Transverse colon (tissue), 4 donors: ENCODE measurements at regions not wholly inside any gene's neighbourhood (a gene's known extent, or its start where the extent isn't known, plus 50 kb on each side); places are given as distances from the start of the nearest gene placed in this dataset.
"Not testable (repeated sequence)": the region's sequence is repeated elsewhere in the genome, so short reads cannot be mapped to it uniquely, and the experiment has no call there.

Experiments used
- DNase-seq: peaks from one replicate; pipeline ENCODE4 v3.0.0-alpha.2; 2019
- H3K27ac ChIP-seq, 4 donors: fragments of 200-600 bp; sonication (generic); 2 replicates each; pipeline ENCODE4 v1.5.1; 2016 to 2018; ENCODE audit warnings: inconsistent platforms in 4 of 4
- H3K27me3 ChIP-seq: fragments of 200-600 bp; sonication (generic); 2 replicates; pipeline ENCODE4 v1.5.1; 2017; ENCODE audit warnings: inconsistent platforms
- H3K36me3 ChIP-seq, 4 donors: fragments of 200-600 bp; sonication (generic); 2 replicates each; pipeline ENCODE4 v1.5.1; 2017 to 2019; ENCODE audit warnings: inconsistent platforms in 4 of 4
- H3K4me1 ChIP-seq, 4 donors: fragments of 200-600 bp; sonication (generic); 2 replicates each; pipeline ENCODE4 v1.5.1; 2017 to 2020; ENCODE audit warnings: inconsistent platforms in 4 of 4
- H3K4me3 ChIP-seq, 4 donors: fragments of 200-600 bp; sonication (generic); 1 replicate in 1 of 4; 2 replicates in 3 of 4; pipeline versions ENCODE4 v1.5.1 to v1.6.1; 2017 to 2019; ENCODE audit warnings: inconsistent platforms in 4 of 4
- H3K9me3 ChIP-seq, 2 donors: fragments of 200-600 bp; sonication (generic); 2 replicates each; pipeline ENCODE4 v1.5.1; 2017 to 2019; ENCODE audit warnings: inconsistent platforms in 2 of 2
- CTCF ChIP-seq, 5 experiments: fragments of 200-600 bp in 3 of 5; fragments of 450-650 bp in 2 of 5; sonication (generic) in 3 of 5; IDR thresholded peaks; 1 replicate in 2 of 5; 2 replicates in 3 of 5; pipeline ENCODE4 v1.5.1; 2016 to 2017; ENCODE audit warnings: antibody characterized with exemption in 5 of 5, inconsistent platforms in 3 of 5, mild to moderate bottlenecking in 2 of 5, moderate library complexity in 1 of 5
- EP300 ChIP-seq: sonication (generic); formaldehyde crosslinking; IDR thresholded peaks from one replicate; pipeline ENCODE4 v1.6.1; 2017; ENCODE audit warnings: antibody characterized with exemption, low read depth
- POLR2A ChIP-seq: fragments of 450-650 bp; IDR thresholded peaks from one replicate; pipeline ENCODE4 v1.6.1; 2016; ENCODE audit warnings: antibody characterized with exemption, mild to moderate bottlenecking, moderate library complexity
- POLR2AphosphoS5 ChIP-seq, 3 donors: sonication (generic); formaldehyde crosslinking; IDR thresholded peaks; one replicate each; pipeline ENCODE4 v1.6.1; 2016; ENCODE audit warnings: antibody characterized with exemption in 3 of 3
- WGBS, 2 donors: methylation state at CpG; one replicate each; pipeline ENCODE4 v1.1.5; 2018; ENCODE audit warnings: low coverage in 1 of 2; 5-methylcytosine and 5-hydroxymethylcytosine counted together
- in situ Hi-C, 4 donors: fragments of 200-750 bp; cut with MboI; loops; one replicate each; pipeline versions ENCODE4 v1.15.0 to v1.15.1; 2017; ENCODE audit warnings: low sequenced_read_pairs in 3 of 4, low pct_ligation_motif_present in 1 of 4, low pct_unique_long_range_greater_than_20kb in 1 of 4
- intact Hi-C: fragments of 100-400 bp; cut with DNase I; formaldehyde crosslinking; loops from one replicate; pipeline ENCODE4 v1.15.1; 2023; ENCODE audit warnings: low total_unique reads

- no peaks in the 10 kb centered on the region for H3K9me3 ChIP-seq
- H3K4me1 ChIP-seq, result no peaks in the 10 kb centered on the region
- no peaks in the 10 kb centered on the region for H3K27me3 ChIP-seq
- in situ Hi-C loops (no loop called here), intact Hi-C loops (no loop called here)
- H3K4me3 ChIP-seq, result no peak overlapping the region
- DNase-seq, result no peak
- H3K36me3 ChIP-seq, result no peaks in the 10 kb centered on the region
- TF ChIP-seq POLR2AphosphoS5 (IDR thresholded peaks at IDR 0.05) (no peak), CTCF (IDR thresholded peaks at IDR 0.05) (no peak), EP300 (no peak), POLR2A (no peak)
- WGBS, 2 donors, result 83 to 88% methylated on average over 3 to 6 of the region's 6 CpGs
- no peak overlapping the region for H3K27ac ChIP-seq
These were observed 147.4 kb downstream of the C12orf75 start for GRCh38 chr12:105477873-105478272.

- H3K27ac ChIP-seq, DNase-seq, in situ Hi-C loops, H3K36me3 ChIP-seq, H3K9me3 ChIP-seq, H3K4me3 ChIP-seq, H3K4me1 ChIP-seq, H3K27me3 ChIP-seq, intact Hi-C loops: not testable (repeated sequence)
- 85 to 100% methylated on average over 1 to 9 of the region's 9 CpGs for WGBS, 2 donors
These were observed 148.3 kb downstream of the C12orf75 start for GRCh38 chr12:105478788-105479187.

GRCh38 chr12:105479710-105480109 lies 149.2 kb downstream of the C12orf75 start:
- TF ChIP-seq CTCF (IDR thresholded peaks at IDR 0.05) (no peak), POLR2A (no peak), EP300 (no peak), POLR2AphosphoS5 (IDR thresholded peaks at IDR 0.05) (no peak)
- WGBS, 2 donors, result 63 to 71% methylated on average over 1 of the region's 1 CpG
- DNase-seq, result no peak

GRCh38 chr12:105480162-105480561 lies 149.7 kb downstream of the C12orf75 start:
- no peaks in the 10 kb centered on the region for H3K36me3 ChIP-seq
- H3K9me3 ChIP-seq, result no peaks in the 10 kb centered on the region
- H3K27me3 ChIP-seq, result no peaks in the 10 kb centered on the region
- DNase-seq, result no peak
- TF ChIP-seq POLR2A, result no peak
- no peak for TF ChIP-seq CTCF (IDR thresholded peaks at IDR 0.05)
- no peak for TF ChIP-seq EP300
- no peak for TF ChIP-seq POLR2AphosphoS5 (IDR thresholded peaks at IDR 0.05)
- H3K27ac ChIP-seq, result no peak overlapping the region
- intact Hi-C loops, result no loop called here
- WGBS, 2 donors, result 68% methylated on average over 2 of the region's 2 CpGs; no CpG with 5 or more reads in 1 of the 2 donors
- in situ Hi-C loops, result no loop called here
- H3K4me1 ChIP-seq, result no peaks in the 10 kb centered on the region
- no peak overlapping the region for H3K4me3 ChIP-seq

More at GRCh38 chr12:105479710-105480109, 149.2 kb downstream of the C12orf75 start:
- H3K27ac ChIP-seq, result no peak overlapping the region
- in situ Hi-C loops, result no loop called here
- no peaks in the 10 kb centered on the region for H3K4me1 ChIP-seq
- H3K27me3 ChIP-seq, result no peaks in the 10 kb centered on the region
- H3K9me3 ChIP-seq, result no peaks in the 10 kb centered on the region
- H3K4me3 ChIP-seq, result no peak overlapping the region
- intact Hi-C loops, result no loop called here
- H3K36me3 ChIP-seq, result no peaks in the 10 kb centered on the region

GRCh38 chr12:105481392-105482300 lies 151.2 kb downstream of the C12orf75 start:
- no peak for TF ChIP-seq EP300
- TF ChIP-seq POLR2AphosphoS5 (IDR thresholded peaks at IDR 0.05), result no peak
- TF ChIP-seq CTCF (IDR thresholded peaks at IDR 0.05), result no peak
- TF ChIP-seq POLR2A, result no peak
- in situ Hi-C loops (no loop called here), intact Hi-C loops (no loop called here)
- H3K36me3 ChIP-seq, result no peaks in the 10 kb centered on the region
- H3K4me1 ChIP-seq, result no peaks in the 10 kb centered on the region
- no peaks in the 10 kb centered on the region for H3K27me3 ChIP-seq
- H3K9me3 ChIP-seq, result no peaks in the 10 kb centered on the region
- 90% methylated on average over 5 to 8 of the region's 8 CpGs for WGBS, 2 donors
- DNase-seq, result no peak
- H3K27ac ChIP-seq, result no peak overlapping the region
- no peak overlapping the region for H3K4me3 ChIP-seq
